KMS-11 (cell line): ENCODE measurements at regions not wholly inside any gene's neighbourhood (a gene's known extent, or its start where the extent isn't known, plus 50 kb on each side); places are given as distances from the start of the nearest gene placed in this dataset.
"Not testable (repeated sequence)": the region's sequence is repeated elsewhere in the genome, so short reads cannot be mapped to it uniquely, and the experiment has no call there.

Experiments
- H2AFZ ChIP-seq: fragments of 200-600 bp; sonication (generic); 2 replicates; pipeline ENCODE4 v1.6.1; 2016; ENCODE audit warnings: antibody characterized with exemption, mixed run types, low read depth
- H3K27ac ChIP-seq: fragments of 200-600 bp; sonication (generic); 2 replicates; pipeline ENCODE4 v1.6.1; 2016; ENCODE audit warnings: mild to moderate bottlenecking, mixed run types
- H3K27me3 ChIP-seq: fragments of 200-600 bp; sonication (generic); 2 replicates; pipeline ENCODE4 v1.6.1; 2017; ENCODE audit warnings: mild to moderate bottlenecking, low read depth, mixed run types, moderate library complexity; ENCODE audit not compliant: insufficient read depth
- H3K36me3 ChIP-seq: fragments of 200-600 bp; sonication (generic); 2 replicates; pipeline ENCODE4 v1.6.1; 2017; ENCODE audit warnings: mild to moderate bottlenecking, mixed run types; ENCODE audit not compliant: insufficient read depth
- H3K4me1 ChIP-seq: fragments of 200-600 bp; sonication (generic); 2 replicates; pipeline ENCODE4 v1.6.1; 2016; ENCODE audit warnings: mild to moderate bottlenecking, low read depth, mixed run types; ENCODE audit not compliant: poor library complexity, severe bottlenecking
- H3K4me2 ChIP-seq: fragments of 200-600 bp; sonication (generic); 2 replicates; pipeline ENCODE4 v1.7.0; 2016; ENCODE audit warnings: mild to moderate bottlenecking, mixed run types
- H3K4me3 ChIP-seq: fragments of 200-600 bp; sonication (generic); IDR thresholded peaks from 2 replicates; pipeline ENCODE4 v1.6.1; 2017; ENCODE audit warnings: low read depth, low read length, mixed read lengths; ENCODE audit not compliant: insufficient read depth
- H3K79me2 ChIP-seq: fragments of 200-600 bp; sonication (generic); 2 replicates; pipeline ENCODE4 v1.6.1; 2016; ENCODE audit warnings: low read depth, mixed run types; ENCODE audit not compliant: insufficient read depth
- H3K9ac ChIP-seq: fragments of 200-600 bp; sonication (generic); 2 replicates; pipeline ENCODE4 v1.6.1; 2016; ENCODE audit warnings: mild to moderate bottlenecking, mixed run types
- H4K20me1 ChIP-seq: fragments of 200-600 bp; sonication (generic); 2 replicates; pipeline ENCODE4 v1.6.1; 2016; ENCODE audit warnings: mild to moderate bottlenecking, mixed run types; ENCODE audit not compliant: insufficient read depth
- CTCF ChIP-seq: fragments of 200-600 bp; sonication (generic); conservative IDR thresholded peaks from 2 replicates; pipeline ENCODE4 v1.6.1; 2017; ENCODE audit warnings: low read depth, mild to moderate bottlenecking, antibody characterized with exemption, low read length, moderate library complexity, mixed read lengths

- Histone ChIP-seq H3K27me3 (no peaks in the 10 kb centered on the region), H3K27ac (no peak overlapping the region), H3K36me3 (no peaks in the 10 kb centered on the region), H4K20me1 (no peaks in the 10 kb centered on the region), H3K4me3 (no peak overlapping the region), H3K4me2 (no peak overlapping the region), H3K9ac (no peak overlapping the region), H3K4me1 (no peaks in the 10 kb centered on the region), H2AFZ (no peak overlapping the region), H3K79me2 (no peaks in the 10 kb centered on the region)
- no peak for TF ChIP-seq CTCF
Observed at GRCh38 chr4:156516698-156517097, 454.9 kb downstream of the PDGFC start.

GRCh38 chr4:156515295-156515694 lies 456.3 kb downstream of the PDGFC start:
- Histone ChIP-seq H3K4me1 (no peaks in the 10 kb centered on the region), H3K36me3 (no peaks in the 10 kb centered on the region), H3K9ac (no peak overlapping the region), H3K27me3 (no peaks in the 10 kb centered on the region), H3K4me2 (no peak overlapping the region), H3K27ac (no peak overlapping the region), H3K79me2 (no peaks in the 10 kb centered on the region), H2AFZ (no peak overlapping the region), H4K20me1 (no peaks in the 10 kb centered on the region), H3K4me3 (no peak overlapping the region)
- no peak for TF ChIP-seq CTCF

- no peak overlapping the region for H2AFZ ChIP-seq
- no peaks in the 10 kb centered on the region for H3K27me3 ChIP-seq
Observed at GRCh38 chr4:156512622-156513021, 459.0 kb downstream of the PDGFC start.

GRCh38 chr4:156509921-156510320 lies 461.7 kb downstream of the PDGFC start:
- not testable (repeated sequence) for H3K4me3 ChIP-seq, H3K4me2 ChIP-seq, H3K79me2 ChIP-seq, H3K27ac ChIP-seq, H4K20me1 ChIP-seq, H2AFZ ChIP-seq, H3K4me1 ChIP-seq, H3K9ac ChIP-seq, H3K36me3 ChIP-seq, H3K27me3 ChIP-seq

More at GRCh38 chr4:156512622-156513021, 459.0 kb downstream of the PDGFC start:
- no peak for TF ChIP-seq CTCF
- no peak overlapping the region for H3K4me2 ChIP-seq
- H4K20me1 ChIP-seq, result no peaks in the 10 kb centered on the region
- no peaks in the 10 kb centered on the region for H3K4me1 ChIP-seq
- H3K79me2 ChIP-seq, result no peaks in the 10 kb centered on the region
- no peak overlapping the region for H3K9ac ChIP-seq
- H3K4me3 ChIP-seq, result no peak overlapping the region
- H3K27ac ChIP-seq, result no peak overlapping the region
- no peaks in the 10 kb centered on the region for H3K36me3 ChIP-seq

- no peaks in the 10 kb centered on the region for H4K20me1 ChIP-seq
- no peaks in the 10 kb centered on the region for H3K79me2 ChIP-seq
- H3K36me3 ChIP-seq, result no peaks in the 10 kb centered on the region
- no peaks in the 10 kb centered on the region for H3K27me3 ChIP-seq
- H3K9ac ChIP-seq, result no peak overlapping the region
- no peak overlapping the region for H3K4me3 ChIP-seq
- no peak overlapping the region for H2AFZ ChIP-seq
- no peak for TF ChIP-seq CTCF
- H3K27ac ChIP-seq, result no peak overlapping the region
- no peak overlapping the region for H3K4me2 ChIP-seq
- no peaks in the 10 kb centered on the region for H3K4me1 ChIP-seq
Observed at GRCh38 chr4:156505341-156505955, 466.2 kb downstream of the PDGFC start.
